ENCODE measurements at regions not wholly inside any gene's neighbourhood (a gene's known extent, or its start where the extent isn't known, plus 50 kb on each side); places are given as distances from the start of the nearest gene placed in this dataset.

DNA sequence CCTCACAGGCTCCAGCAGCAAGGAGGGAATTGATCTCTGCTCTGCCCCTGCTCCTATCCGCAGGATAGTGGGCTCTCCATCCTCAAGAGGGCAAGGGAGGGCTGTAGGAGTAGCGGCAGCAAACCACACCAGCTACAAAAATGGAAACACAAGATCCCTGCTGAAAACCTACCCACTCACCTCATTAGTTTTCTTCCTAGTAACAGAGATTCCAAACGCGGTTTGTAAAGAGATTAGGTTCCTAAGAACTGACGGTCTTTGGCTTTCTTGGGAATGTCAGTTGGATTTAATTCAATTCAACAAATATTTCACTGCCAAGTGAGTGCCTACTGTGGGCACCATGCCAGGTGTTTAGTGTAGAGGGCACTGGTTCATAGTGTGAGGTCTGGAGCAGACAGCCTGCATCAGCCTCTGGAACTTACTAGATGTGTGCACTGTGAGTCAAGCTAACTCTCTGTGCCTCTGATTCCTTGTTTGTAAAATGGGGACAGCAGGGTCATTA lies 84.7 kb downstream of the MRPL46 start (continued):
- TF ChIP-seq, protein P1, sequence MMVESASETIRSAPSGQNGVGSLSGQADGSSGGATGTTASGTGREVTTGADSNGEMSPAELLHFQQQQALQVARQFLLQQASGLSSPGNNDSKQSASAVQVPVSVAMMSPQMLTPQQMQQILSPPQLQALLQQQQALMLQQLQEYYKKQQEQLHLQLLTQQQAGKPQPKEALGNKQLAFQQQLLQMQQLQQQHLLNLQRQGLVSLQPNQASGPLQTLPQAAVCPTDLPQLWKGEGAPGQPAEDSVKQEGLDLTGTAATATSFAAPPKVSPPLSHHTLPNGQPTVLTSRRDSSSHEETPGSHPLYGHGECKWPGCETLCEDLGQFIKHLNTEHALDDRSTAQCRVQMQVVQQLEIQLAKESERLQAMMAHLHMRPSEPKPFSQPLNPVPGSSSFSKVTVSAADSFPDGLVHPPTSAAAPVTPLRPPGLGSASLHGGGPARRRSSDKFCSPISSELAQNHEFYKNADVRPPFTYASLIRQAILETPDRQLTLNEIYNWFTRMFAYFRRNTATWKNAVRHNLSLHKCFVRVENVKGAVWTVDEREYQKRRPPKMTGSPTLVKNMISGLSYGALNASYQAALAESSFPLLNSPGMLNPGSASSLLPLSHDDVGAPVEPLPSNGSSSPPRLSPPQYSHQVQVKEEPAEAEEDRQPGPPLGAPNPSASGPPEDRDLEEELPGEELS (CRISPR knock-in tag; IDR thresholded peaks at IDR 0.05): no peak
- TF ChIP-seq NR2C2 (CRISPR knock-in tag; IDR thresholded peaks at IDR 0.05): no peak
- no peak for TF ChIP-seq ZNF138 (CRISPR knock-in tag; conservative IDR thresholded peaks at IDR 0.05)

DNA sequence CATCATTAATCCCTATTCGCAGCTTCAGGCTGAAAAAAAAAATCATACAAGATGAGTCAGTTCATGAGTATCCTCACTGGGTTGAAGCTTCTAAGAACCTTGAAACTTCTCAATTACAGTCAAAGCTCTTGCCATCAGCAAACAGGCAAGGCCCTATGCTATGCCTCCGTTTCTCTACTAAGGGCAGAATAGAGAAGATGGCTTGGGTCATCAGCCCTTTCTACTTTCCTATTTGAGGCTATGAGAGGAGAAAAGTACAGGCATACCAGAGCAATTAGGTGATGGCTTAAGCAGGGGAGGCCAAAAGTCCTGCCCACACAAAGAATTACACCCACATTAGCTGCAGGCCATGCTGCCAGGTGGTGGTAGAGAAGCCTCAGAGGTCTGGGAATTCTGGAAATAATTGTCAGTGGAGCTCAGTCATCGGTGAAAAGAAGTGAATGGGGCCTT lies 89.0 kb downstream of the MRPL46 start:
- peaks cover 9% of the 10 kb centered on the region for H3K9me3 Mint-ChIP-seq
- TF ChIP-seq JUN (CRISPR knock-in tag; IDR thresholded peaks at IDR 0.05) (no peak), EMX1 (CRISPR knock-in tag; IDR thresholded peaks at IDR 0.05) (no peak), NFE2L1 (CRISPR knock-in tag; IDR thresholded peaks at IDR 0.05) (no peak), GTF2I (CRISPR knock-in tag; conservative IDR thresholded peaks at IDR 0.05) (no peak), FOXK1 (CRISPR knock-in tag; IDR thresholded peaks at IDR 0.05) (no peak), OVOL2 (CRISPR knock-in tag; IDR thresholded peaks at IDR 0.05; ENCODE audit: borderline replicate concordance) (no peak), SP1 (CRISPR knock-in tag; conservative IDR thresholded peaks at IDR 0.05) (no peak), NR2C2 (CRISPR knock-in tag; IDR thresholded peaks at IDR 0.05) (no peak), CREM (CRISPR knock-in tag; IDR thresholded peaks at IDR 0.05) (no peak), ZNF671 (CRISPR knock-in tag; IDR thresholded peaks at IDR 0.05) (no peak), NFYB (CRISPR knock-in tag; conservative IDR thresholded peaks at IDR 0.05; ENCODE audit: low read depth) (no peak), HMGA2 (CRISPR knock-in tag; IDR thresholded peaks at IDR 0.05) (no peak)
- TF ChIP-seq, protein P2, sequence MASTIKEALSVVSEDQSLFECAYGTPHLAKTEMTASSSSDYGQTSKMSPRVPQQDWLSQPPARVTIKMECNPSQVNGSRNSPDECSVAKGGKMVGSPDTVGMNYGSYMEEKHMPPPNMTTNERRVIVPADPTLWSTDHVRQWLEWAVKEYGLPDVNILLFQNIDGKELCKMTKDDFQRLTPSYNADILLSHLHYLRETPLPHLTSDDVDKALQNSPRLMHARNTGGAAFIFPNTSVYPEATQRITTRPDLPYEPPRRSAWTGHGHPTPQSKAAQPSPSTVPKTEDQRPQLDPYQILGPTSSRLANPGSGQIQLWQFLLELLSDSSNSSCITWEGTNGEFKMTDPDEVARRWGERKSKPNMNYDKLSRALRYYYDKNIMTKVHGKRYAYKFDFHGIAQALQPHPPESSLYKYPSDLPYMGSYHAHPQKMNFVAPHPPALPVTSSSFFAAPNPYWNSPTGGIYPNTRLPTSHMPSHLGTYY (CRISPR knock-in tag; IDR thresholded peaks at IDR 0.05): no peak
- TF ChIP-seq, protein P3, sequence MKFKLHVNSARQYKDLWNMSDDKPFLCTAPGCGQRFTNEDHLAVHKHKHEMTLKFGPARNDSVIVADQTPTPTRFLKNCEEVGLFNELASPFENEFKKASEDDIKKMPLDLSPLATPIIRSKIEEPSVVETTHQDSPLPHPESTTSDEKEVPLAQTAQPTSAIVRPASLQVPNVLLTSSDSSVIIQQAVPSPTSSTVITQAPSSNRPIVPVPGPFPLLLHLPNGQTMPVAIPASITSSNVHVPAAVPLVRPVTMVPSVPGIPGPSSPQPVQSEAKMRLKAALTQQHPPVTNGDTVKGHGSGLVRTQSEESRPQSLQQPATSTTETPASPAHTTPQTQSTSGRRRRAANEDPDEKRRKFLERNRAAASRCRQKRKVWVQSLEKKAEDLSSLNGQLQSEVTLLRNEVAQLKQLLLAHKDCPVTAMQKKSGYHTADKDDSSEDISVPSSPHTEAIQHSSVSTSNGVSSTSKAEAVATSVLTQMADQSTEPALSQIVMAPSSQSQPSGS (CRISPR knock-in tag; IDR thresholded peaks at IDR 0.05; ENCODE audit: borderline replicate concordance, low read depth): no peak
- TF ChIP-seq, protein P4, sequence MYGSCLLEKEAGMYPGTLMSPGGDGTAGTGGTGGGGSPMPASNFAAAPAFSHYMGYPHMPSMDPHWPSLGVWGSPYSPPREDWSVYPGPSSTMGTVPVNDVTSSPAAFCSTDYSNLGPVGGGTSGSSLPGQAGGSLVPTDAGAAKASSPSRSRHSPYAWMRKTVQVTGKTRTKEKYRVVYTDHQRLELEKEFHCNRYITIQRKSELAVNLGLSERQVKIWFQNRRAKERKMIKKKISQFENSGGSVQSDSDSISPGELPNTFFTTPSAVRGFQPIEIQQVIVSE (CRISPR knock-in tag; IDR thresholded peaks at IDR 0.05; ENCODE audit: borderline replicate concordance): no peak
- TF ChIP-seq, protein P5, sequence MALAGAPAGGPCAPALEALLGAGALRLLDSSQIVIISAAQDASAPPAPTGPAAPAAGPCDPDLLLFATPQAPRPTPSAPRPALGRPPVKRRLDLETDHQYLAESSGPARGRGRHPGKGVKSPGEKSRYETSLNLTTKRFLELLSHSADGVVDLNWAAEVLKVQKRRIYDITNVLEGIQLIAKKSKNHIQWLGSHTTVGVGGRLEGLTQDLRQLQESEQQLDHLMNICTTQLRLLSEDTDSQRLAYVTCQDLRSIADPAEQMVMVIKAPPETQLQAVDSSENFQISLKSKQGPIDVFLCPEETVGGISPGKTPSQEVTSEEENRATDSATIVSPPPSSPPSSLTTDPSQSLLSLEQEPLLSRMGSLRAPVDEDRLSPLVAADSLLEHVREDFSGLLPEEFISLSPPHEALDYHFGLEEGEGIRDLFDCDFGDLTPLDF (CRISPR knock-in tag; IDR thresholded peaks at IDR 0.05): no peak
- TF ChIP-seq, protein P6, sequence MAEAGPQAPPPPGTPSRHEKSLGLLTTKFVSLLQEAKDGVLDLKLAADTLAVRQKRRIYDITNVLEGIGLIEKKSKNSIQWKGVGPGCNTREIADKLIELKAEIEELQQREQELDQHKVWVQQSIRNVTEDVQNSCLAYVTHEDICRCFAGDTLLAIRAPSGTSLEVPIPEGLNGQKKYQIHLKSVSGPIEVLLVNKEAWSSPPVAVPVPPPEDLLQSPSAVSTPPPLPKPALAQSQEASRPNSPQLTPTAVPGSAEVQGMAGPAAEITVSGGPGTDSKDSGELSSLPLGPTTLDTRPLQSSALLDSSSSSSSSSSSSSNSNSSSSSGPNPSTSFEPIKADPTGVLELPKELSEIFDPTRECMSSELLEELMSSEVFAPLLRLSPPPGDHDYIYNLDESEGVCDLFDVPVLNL (CRISPR knock-in tag; IDR thresholded peaks at IDR 0.05; ENCODE audit: borderline replicate concordance, low read depth): no peak
- no peak overlapping the region for H3K4me3 Mint-ChIP-seq
- POLR2A ChIA-PET: no interaction called here
- peaks cover 8% of the 10 kb centered on the region for H3K27me3 Mint-ChIP-seq (ENCODE audit: low read depth)
- DNase-seq (ENCODE audit: low spot score): no peak
- no peak overlapping the region for H3K27ac Mint-ChIP-seq
- ATAC-seq: no peak
- CTCF ChIA-PET: no interaction called here
- peaks cover 10% of the 10 kb centered on the region for H3K4me1 Mint-ChIP-seq
- no peaks in the 10 kb centered on the region for H3K36me3 Mint-ChIP-seq

All from WTC11 (cell line).